ENCODE measurements at regions not wholly inside any gene's neighbourhood (a gene's known extent, or its start where the extent isn't known, plus 50 kb on each side); places are given as distances from the start of the nearest gene placed in this dataset.
A peak's percentile ranks its signal among the peaks of the same experiment; 100 is the strongest.

DNA sequence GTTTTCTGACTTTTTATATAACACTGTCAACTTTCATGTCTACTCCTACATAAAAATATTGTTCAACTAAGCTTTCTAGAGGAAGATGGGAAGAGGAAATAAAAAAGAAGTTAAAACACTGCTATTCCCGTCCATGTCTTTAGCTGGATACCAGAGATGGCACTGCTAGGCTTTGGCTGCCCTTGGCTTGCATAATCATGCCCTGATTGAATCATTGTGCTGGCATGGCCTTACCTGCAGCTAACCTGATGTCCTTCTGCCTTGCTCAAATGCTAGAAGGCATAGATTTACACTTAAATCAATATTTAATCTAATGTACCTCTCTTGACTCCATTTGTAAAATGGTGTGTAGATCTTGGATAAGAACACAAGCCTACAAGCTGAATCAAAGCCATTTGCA, 539.7 kb upstream of the IL12A start:
- in situ Hi-C loops (cut with HindIII; ENCODE audit: low pct_ligation_motif_present, low pct_unique_long_range_greater_than_20kb, low sequenced_read_pairs) = no loop called here
- DNase-seq = no peak

DNA sequence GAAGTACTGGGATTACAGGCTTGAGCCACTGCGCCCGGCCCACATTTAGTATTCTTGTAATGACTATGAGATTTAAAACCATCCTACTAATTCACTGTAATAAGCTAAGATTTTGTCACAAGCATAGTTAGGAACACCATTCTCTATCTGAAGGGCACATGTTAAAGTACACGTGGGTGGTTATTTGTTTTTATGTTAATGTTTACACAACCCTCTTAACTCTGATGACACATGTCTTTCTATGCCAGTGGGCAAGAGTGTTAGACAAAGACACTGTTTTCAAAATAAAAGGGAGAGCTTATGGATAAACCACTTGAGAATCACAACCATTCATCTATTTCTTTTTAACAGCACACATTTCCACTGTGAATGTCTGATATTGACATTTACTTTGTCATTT, 537.6 kb upstream of the IL12A start:
- in situ Hi-C loops (cut with HindIII; ENCODE audit: low pct_ligation_motif_present, low pct_unique_long_range_greater_than_20kb, low sequenced_read_pairs) = no loop called here
- no peak for DNase-seq

DNA sequence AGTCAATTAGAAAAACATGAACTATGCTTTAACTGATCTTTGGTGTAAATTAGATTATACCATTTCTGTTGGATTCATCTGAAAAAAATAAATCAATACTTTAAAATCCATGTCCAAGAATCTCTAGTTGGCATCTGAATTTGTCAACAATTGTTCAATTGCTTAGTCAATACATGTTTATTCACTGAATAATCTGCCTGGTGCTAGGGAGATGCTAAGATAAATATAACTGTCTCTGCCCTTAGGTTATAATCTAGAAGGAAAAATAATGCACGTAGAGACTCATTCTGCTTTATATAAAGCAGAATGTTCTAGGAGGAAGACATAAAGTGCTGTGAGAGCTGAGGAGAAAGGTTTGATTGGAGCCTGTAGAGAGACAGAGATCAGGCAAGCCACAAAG, 537.2 kb upstream of the IL12A start:
- in situ Hi-C loops (cut with HindIII; ENCODE audit: low pct_ligation_motif_present, low pct_unique_long_range_greater_than_20kb, low sequenced_read_pairs) = no loop called here
- no peak for DNase-seq

DNA sequence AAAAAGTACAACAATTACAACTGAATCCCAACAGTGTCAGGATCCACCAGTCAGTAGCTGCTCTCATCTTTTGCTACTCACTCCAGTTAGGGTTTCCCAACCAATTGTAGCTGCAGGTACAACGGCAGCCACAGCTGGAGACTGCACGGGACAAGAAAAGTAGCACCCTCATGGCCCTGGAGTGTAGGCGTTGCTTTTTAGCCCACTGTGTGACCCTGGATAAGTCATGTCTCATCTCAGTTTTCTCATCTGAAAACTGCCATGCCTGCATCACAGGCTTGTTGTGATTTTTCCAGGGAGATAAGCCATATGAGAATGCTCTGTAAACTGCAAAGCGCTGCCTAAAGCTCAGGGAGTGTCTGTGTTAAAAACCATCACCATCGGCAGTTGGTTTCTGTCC, 535.6 kb upstream of the IL12A start:
- in situ Hi-C loops (cut with HindIII; ENCODE audit: low pct_ligation_motif_present, low pct_unique_long_range_greater_than_20kb, low sequenced_read_pairs) = no loop called here
- no peak for DNase-seq

DNA sequence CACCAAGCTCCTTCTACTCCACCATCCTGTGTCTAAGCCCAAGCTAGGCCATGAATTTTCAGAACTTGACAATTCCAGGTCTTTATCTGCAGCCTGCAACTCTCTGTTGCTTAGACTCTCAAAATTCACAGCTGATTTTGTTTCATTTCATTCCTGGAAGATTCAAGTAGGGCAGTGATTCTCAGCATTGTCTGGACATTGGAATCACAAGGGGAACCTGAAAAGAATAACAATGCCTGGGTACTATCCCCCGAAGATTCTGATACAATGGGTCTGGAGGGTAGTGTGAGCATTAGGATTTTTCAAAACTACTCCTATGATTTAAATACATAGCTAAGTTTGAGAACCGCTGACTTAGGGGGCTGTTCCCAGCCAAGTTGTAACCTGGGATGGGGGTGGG, 534.7 kb upstream of the IL12A start:
- in situ Hi-C loops (cut with HindIII; ENCODE audit: low pct_ligation_motif_present, low pct_unique_long_range_greater_than_20kb, low sequenced_read_pairs) = no loop called here
- DNase-seq = no peak

DNA sequence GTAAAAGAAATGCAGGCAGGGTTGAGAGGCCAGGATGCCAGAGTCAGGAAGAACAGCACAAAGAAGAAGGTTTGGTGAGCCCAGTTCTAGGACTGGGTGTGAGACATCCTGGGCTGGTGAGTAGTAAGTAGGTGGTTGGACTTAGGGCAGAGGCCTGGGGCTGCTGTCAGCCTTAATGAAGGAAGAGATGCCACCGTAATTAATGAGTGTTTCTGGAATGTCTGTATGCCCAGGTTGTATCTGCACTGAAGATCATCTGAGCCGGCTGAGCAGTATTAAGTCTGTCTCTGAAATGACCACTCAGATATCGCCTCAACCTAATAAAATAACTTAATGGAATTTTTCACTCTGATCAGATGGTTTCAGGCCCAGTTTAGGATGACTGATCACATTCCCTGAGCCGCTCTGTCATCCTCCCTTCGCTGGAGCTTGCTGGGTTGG, 532.9 kb upstream of the IL12A start:
- DNase-seq = no peak
- in situ Hi-C loops (cut with HindIII; ENCODE audit: low pct_ligation_motif_present, low pct_unique_long_range_greater_than_20kb, low sequenced_read_pairs) = no loop called here

DNA sequence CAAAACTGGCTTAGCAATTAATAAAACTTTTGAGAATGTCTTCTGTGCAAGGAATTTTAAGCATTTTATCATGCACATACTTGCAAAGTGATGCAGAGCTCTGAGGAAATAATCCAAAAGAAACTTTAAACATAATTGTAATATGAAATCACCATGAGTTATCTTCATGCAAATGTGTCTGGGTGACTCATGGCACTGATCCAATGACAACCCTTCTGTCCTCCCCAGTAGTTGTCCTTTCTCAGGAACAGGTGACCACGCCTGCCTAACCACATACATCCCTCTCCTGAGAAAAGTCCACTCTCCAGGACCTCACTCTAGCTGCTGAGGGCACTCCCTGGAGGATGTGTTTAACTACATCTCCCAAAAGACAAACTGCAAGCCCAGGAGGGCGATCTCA, 530.6 kb upstream of the IL12A start:
- DNase-seq = peak; percentile 25
- in situ Hi-C loops (cut with HindIII; ENCODE audit: low pct_ligation_motif_present, low pct_unique_long_range_greater_than_20kb, low sequenced_read_pairs) = no loop called here

DNA sequence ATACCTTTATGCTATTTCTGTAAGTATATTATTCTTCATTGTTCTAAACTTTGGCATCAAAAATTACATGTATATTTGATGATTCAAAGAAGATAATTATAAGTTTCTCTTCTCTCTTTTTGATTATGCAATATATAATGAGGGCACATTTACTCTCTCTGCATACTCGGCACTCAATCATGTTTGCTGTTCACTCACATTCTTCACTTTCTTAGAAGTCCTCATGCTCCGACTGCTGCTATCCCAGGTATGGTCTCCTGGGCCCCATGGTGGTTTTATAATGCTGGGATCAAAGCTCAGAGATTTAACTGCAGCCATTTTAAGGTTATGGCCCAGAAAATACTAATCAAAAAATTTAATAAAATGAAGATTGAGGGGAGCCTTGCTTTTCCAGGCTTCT, 529.7 kb upstream of the IL12A start:
- no peak for DNase-seq
- in situ Hi-C loops (cut with HindIII; ENCODE audit: low pct_ligation_motif_present, low pct_unique_long_range_greater_than_20kb, low sequenced_read_pairs) = no loop called here

DNA sequence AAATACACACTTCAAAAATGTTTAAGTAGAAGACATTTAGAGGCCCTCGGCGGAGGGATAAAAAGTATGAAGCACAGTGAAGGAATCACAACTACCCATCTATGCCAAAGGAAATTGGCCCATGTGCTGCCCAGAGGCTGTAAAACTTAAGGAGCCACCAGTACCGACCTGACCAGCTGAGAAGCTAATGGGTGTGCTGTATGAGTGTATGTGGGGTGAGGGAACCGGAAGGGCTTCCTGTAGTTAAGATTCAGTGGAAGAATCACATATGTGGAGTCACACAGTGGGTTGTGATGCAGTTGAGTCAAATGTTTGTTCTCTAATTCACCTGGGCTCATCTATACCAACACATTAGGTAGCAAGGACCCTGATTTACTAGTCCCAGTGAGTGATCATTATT, 516.0 kb upstream of the IL12A start:
- DNase-seq = no peak
- in situ Hi-C loops (cut with HindIII; ENCODE audit: low pct_ligation_motif_present, low pct_unique_long_range_greater_than_20kb, low sequenced_read_pairs) = no loop called here

DNA sequence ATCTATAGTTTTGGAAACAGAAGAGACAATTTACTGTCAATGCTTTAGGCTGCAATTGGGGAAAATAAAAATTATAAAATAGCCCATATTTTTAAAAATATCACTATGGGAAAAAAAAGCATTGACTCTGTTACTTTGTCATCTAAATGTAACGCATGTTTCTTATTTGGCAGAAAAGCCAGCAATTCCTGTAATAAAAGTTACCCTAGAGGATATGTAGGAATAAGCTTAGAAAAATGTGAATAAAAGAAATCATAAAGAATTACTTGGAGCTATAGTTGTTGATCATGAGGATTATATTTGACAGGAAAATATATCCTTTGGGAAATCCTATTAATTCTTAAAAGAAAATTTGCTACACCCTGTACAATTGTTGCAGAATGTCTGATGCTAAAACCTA, 515.4 kb upstream of the IL12A start:
- DNase-seq = no peak
- in situ Hi-C loops (cut with HindIII; ENCODE audit: low pct_ligation_motif_present, low pct_unique_long_range_greater_than_20kb, low sequenced_read_pairs) = no loop called here

DNA sequence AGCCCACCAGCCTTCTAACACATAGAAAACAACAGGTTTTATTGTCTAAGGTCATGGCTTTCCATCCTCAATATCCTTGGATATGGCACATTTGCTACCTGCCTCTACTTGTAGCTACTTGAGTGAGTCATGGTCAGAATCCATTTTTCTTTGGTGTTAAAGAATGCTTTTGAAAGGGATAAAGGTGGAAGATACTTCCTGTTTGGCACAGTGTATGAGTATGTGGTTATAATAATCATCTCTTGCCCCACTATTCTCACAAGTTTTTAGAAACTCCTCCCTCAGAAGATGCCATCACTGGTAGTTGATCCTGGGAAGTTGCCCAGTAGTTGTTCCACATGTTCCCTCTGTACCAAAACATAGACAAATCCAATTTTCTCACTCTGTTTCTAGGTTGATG, 508.6 kb upstream of the IL12A start:
- in situ Hi-C loops (cut with HindIII; ENCODE audit: low pct_ligation_motif_present, low pct_unique_long_range_greater_than_20kb, low sequenced_read_pairs) = no loop called here
- no peak for DNase-seq

DNA sequence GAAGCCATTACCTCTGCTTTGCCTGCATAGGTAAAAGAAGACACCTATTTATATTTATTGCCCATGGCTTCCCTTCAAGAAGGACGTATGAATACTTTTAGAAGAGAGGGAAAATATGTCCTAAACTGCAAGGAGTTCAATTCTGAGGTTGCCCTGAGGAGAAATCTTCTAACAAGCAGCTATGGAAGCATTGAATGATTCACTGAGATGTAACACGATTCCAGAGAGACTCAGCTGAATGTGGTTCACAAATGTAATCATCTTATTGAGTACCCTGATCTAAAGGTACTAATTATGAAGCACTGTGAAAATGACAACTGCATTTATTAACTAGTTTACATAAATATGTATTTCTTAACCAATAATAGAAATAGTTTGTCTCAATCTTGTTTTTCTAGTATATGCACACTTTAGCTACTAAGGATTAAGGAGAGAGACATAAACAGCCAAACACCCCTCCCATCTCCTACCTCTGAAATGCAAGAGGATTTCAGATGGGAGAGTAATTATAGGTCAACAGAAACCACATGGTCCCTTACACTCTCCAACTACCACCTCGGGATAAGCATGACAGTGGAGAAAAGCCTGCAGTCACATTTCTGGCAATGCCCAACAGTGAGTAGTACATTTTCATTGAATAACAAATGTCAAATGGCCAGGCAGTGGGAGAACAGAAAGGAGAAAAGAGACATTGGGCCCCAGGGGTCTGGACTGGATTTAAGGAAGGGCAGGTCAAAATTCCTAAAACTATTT, 506.2 kb upstream of the IL12A start:
- in situ Hi-C loops (cut with HindIII; ENCODE audit: low pct_ligation_motif_present, low pct_unique_long_range_greater_than_20kb, low sequenced_read_pairs) = no loop called here
- no peak for DNase-seq

DNA sequence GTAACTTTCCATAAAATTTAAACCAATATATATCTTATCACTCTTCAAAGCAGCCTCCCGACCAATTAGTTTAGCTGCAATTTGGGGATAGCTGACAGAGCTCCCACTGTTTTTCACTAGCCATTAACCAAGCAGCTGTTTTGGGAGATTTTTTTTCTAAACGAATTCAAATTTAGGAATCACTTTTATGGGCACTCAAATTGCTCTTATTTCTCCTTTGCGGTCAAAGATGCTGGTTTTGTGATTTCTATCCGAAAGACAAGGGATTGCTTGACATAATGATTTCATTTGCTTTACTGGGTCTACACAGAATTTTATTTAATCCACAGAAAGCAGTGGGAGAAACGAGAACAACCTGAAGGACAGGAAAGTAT, 505.7 kb upstream of the IL12A start:
- in situ Hi-C loops (cut with HindIII; ENCODE audit: low pct_ligation_motif_present, low pct_unique_long_range_greater_than_20kb, low sequenced_read_pairs) = no loop called here
- DNase-seq = no peak

DNA sequence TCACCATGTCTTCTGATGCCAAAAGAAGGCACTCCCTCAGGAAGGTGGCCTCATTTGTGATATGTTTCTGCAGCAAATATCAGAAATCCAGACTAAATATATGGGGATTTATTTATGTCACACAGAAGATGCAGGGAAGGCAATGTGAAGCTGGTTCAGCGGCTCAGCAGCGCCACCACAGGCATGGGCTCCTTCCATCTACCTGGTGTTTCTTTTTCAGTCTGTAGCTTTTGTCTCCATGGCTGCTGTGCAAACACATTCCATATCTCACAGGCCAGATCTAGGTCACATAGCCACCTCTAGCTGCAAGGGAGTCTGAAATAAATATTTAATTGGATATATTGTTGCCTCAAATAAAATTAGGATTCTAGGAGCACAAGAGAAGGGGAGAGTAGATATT, 502.1 kb upstream of the IL12A start:
- in situ Hi-C loops (cut with HindIII; ENCODE audit: low pct_ligation_motif_present, low pct_unique_long_range_greater_than_20kb, low sequenced_read_pairs) = no loop called here
- DNase-seq = peak; percentile 5

DNA sequence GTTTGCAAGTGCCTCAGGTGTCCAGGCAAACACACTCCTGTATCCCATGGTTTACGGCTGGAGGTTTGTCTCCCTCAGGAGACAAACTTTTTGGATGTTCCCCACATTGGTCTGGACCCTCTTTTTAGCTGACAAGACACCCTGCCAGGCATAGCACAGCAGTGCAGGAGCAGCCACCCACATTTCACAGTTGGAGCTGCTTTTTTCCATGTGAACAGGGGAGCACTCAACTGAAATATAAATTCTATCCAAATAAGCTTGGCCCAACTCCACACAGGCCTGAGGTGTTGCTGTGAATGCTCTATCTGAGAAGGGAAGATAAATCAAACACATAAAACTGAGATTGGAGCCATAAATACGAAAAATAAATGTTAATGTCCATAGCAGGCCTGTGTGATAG, 501.3 kb upstream of the IL12A start:
- in situ Hi-C loops (cut with HindIII; ENCODE audit: low pct_ligation_motif_present, low pct_unique_long_range_greater_than_20kb, low sequenced_read_pairs) = no loop called here
- no peak for DNase-seq

DNA sequence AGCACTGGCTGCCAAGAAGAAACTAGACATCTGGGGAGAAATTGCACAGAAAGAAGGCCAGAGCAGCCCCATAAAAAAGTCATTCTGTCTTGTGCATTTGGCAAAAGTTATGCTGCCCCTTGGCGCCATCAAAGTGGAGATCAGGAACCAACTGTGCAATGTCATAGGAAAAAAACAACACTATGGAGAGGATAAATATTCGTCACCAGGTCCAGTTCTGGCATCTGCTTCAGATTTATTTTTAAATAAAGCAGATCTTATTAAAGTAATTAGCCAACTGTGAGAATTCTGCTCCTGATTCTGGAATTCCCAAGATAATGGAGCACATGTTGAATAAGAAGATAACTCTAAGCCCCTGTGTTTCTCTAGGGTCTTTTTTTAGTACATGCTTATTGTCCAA, 500.0 kb upstream of the IL12A start:
- in situ Hi-C loops (cut with HindIII; ENCODE audit: low pct_ligation_motif_present, low pct_unique_long_range_greater_than_20kb, low sequenced_read_pairs) = no loop called here
- DNase-seq = no peak

DNA sequence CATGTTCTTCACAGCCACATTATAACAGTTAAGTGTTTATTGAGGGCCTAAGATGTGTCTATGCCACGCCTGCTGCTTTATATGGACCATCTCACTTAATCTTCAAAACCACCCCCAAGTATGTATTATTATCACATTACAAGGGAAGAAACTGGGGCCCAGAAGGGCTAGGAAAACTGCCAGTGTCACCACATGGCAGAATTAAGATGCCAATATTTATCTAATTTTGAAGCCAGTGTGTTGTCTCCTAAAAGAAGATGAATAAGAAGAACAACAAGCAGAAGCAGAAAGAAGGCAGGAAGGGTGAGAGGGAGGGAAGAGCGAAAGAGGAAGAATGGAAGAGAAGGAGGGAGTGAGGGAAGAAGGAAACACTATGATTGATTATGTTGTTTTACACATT, 491.3 kb upstream of the IL12A start:
- in situ Hi-C loops (cut with HindIII; ENCODE audit: low pct_ligation_motif_present, low pct_unique_long_range_greater_than_20kb, low sequenced_read_pairs) = no loop called here
- DNase-seq = no peak

DNA sequence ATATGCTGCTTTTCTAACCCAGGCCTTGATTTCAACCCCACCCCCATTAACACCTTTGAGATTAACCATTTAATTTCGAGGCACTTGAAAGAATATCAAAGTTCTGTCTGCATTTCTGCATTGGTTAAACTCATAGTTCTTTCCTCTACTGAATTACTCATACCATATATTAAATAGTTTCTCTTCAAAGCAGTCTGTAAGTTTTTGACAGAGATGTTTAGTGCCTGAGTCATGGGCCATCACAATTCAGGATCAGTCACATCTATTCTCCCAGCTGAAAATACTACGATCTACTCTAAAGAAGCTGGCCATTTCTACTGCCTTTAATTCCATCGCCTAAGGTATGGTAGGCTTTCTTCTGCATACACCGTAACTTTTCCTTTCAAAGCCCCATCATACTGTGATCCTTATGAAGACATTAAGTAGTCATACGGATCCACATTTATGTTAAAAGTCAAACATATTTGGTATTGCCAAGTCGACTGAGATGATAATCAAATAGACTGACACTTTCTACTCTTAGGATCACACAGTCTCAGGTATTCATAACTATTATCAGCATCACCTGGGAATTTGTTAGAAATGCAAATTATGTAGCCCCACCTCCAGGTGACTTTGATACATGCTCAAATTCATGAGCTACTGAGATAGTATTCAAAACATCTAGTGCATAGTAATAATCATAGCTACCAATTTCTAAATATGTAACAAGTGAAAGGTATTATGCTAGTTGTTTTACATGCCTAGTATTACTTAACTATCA, 489.4 kb upstream of the IL12A start:
- in situ Hi-C loops (cut with HindIII; ENCODE audit: low pct_ligation_motif_present, low pct_unique_long_range_greater_than_20kb, low sequenced_read_pairs) = no loop called here
- no peak for DNase-seq

DNA sequence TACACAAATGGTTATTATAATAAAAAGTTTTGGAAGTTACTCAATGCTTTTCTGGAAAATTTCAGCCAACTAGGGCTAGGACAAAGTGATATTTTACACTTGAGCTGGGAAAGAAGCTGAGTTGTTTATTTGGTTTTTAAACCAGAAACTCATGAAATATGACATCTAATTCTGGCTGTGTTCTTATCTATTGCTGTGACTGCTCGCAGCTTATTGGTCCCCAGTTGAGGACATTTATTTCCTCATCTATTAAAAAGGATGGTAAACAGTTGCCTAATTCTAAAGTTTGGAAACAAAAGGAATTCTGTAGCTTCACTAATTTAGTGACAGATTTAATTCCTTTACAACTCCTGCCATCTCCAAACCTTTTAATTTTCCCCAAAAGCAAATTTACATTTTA, 487.6 kb upstream of the IL12A start:
- in situ Hi-C loops (cut with HindIII; ENCODE audit: low pct_ligation_motif_present, low pct_unique_long_range_greater_than_20kb, low sequenced_read_pairs) = no loop called here
- no peak for DNase-seq

DNA sequence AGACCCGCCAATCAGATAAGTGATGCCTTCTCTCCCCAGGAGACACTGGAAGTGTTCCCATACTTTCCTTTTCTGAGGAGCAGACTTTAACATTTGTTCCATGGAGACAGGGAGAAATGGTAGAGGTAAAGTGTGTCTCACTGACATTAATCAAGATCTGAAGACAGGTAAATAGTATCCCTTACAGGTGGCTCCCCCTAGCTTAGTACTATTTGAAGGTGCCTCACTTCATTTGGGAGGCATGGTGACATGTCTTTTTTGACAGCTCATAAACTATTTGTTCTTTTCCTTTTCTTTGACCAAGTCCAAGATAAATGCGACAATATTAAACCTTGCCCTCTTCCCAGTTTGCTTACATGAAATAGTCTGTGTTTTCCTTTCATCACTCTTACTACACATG, 485.6 kb upstream of the IL12A start:
- in situ Hi-C loops (cut with HindIII; ENCODE audit: low pct_ligation_motif_present, low pct_unique_long_range_greater_than_20kb, low sequenced_read_pairs) = no loop called here
- no peak for DNase-seq
